ENCODE measurements at regions not wholly inside any gene's neighbourhood (a gene's known extent, or its start where the extent isn't known, plus 50 kb on each side); places are given as distances from the start of the nearest gene placed in this dataset.

DNA sequence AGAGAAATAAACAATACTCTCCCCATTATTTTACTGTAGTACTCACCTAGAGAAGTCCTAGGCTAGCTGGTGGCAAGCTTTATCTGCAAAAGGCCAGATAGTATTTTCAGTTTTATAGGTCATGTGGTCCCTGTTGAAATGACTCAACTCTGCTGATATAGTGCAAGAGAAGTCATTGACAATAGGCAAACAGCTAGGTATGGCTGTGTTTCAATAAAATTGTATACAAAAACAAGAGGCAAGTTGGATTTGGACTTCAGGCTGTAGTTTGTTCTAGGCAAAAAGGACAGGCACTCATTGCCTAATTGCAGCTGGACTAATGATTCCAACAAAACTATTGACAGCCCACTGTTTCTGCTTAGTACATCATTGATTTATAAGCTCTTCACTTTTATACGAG is 328.0 kb upstream of the PDZRN3 start:
- no peak for TF ChIP-seq EP300 (IDR thresholded peaks at IDR 0.05)
- TF ChIP-seq POLR2A (IDR thresholded peaks at IDR 0.05), result no peak
- TF ChIP-seq CTCF (IDR thresholded peaks at IDR 0.05), result no peak
- Histone ChIP-seq H3K4me3 (no peak overlapping the region), H3K4me1 (no peaks in the 10 kb centered on the region), H3K27me3 (no peaks in the 10 kb centered on the region), H3K9me3 (no peaks in the 10 kb centered on the region), H3K27ac (no peak overlapping the region), H3K36me3 (no peaks in the 10 kb centered on the region)
- WGBS, 2 donors, result 74 to 76% methylated on average over 1 of the region's 1 CpG
- no peak for DNase-seq (ENCODE audit: low spot score in 2 of 2)

DNA sequence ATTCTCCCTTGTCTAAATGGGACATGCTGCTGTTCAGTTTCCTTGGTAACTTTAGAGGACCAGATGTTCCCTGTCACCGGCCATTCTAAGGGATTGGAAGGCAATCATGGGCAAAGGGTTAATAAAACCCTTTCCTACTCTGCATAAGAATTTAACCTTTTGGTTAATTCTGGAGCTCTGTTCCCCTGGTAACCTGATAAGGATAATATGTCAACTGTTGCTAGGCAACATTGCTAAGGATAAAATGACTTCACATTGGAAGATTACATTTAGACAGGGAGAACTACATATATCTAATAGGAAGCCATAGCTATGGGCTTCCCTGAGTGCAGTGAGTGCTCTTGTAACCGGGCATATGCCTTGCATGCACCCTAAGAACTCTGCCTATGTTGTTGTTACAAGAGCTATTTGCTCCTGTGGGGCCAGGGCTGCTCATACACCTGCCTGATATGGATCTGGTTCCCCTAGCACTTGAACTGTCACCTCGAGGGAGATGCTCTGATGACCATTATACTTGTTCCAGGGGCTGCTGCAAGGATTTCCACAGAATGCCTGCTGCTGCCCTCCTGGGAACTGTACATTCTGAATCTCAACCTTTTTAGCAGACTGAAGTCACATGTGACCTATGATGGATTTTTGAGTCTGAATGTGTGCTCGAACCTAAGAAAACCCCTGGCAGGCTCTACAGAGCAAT is 326.3 kb upstream of the PDZRN3 start:
- DNase-seq (ENCODE audit: low spot score in 2 of 2), result no peak
- no peak overlapping the region for H3K27ac ChIP-seq
- no peaks in the 10 kb centered on the region for H3K9me3 ChIP-seq
- H3K36me3 ChIP-seq, result no peaks in the 10 kb centered on the region
- H3K27me3 ChIP-seq, result no peaks in the 10 kb centered on the region
- 71 to 74% methylated on average over 4 of the region's 4 CpGs for WGBS, 2 donors
- no peaks in the 10 kb centered on the region for H3K4me1 ChIP-seq
- TF ChIP-seq POLR2A (IDR thresholded peaks at IDR 0.05) (no peak), CTCF (IDR thresholded peaks at IDR 0.05) (no peak), EP300 (IDR thresholded peaks at IDR 0.05) (no peak)
- no peak overlapping the region for H3K4me3 ChIP-seq

- Histone ChIP-seq H3K4me3 (no peak overlapping the region), H3K36me3 (no peaks in the 10 kb centered on the region), H3K9me3 (no peaks in the 10 kb centered on the region), H3K27me3 (no peaks in the 10 kb centered on the region), H3K4me1 (no peaks in the 10 kb centered on the region), H3K27ac (no peak overlapping the region)
- DNase-seq (ENCODE audit: low spot score in 2 of 2), result no peak
- WGBS, 2 donors, result 95 to 97% methylated on average over 4 of the region's 4 CpGs
- TF ChIP-seq CTCF (IDR thresholded peaks at IDR 0.05), result no peak
- no peak for TF ChIP-seq POLR2A (IDR thresholded peaks at IDR 0.05)
- no peak for TF ChIP-seq EP300 (IDR thresholded peaks at IDR 0.05)
Measured at GRCh38 chr3:73945541-73945940, 320.8 kb upstream of the PDZRN3 start.

DNA sequence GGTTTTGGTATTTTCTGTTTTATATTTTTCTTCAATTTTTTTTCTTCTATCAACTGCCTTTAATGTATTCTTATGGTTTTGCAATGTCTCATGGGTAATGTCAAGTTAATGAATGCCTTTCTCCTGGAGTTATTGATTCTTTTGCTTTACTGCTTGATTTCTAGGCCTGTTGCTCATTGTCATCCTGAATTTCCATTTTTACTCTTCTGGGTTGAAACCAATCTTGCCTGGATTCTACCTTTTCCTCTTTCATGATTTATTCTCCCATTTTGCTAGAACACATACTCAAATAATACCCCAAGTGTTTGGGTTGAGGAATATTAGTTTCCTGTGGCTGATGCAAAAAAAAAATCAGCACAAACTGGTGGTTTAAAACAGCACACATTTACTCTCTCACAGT is 315.2 kb upstream of the PDZRN3 start:
- Histone ChIP-seq H3K4me1 (no peaks in the 10 kb centered on the region), H3K27ac (no peak overlapping the region), H3K9me3 (no peaks in the 10 kb centered on the region), H3K27me3 (no peaks in the 10 kb centered on the region), H3K36me3 (no peaks in the 10 kb centered on the region), H3K4me3 (no peak overlapping the region)
- no peak for DNase-seq (ENCODE audit: low spot score in 2 of 2)
- TF ChIP-seq POLR2A (IDR thresholded peaks at IDR 0.05) (no peak), CTCF (IDR thresholded peaks at IDR 0.05) (no peak), EP300 (IDR thresholded peaks at IDR 0.05) (no peak)

DNA sequence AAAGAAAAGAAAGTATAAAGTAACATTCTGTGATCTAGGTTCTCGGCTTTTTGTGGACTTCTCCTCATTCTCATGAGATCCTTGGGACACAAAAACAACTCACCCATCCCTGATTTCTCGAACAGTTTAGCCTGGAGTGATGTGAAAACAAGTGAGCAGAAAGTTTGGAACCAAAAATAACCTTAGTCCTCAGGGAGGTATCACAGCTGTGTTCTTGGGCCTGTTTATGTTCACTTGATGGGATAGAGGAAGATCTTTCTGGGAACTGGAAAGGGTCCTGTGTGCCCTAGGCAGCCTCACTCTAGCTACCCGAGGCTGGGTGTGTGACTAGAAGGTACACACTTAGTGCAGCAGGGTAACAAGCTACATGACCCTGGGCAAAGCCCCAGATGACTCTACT is 308.8 kb upstream of the PDZRN3 start:
- H3K4me3 ChIP-seq, result no peak overlapping the region
- no peaks in the 10 kb centered on the region for H3K36me3 ChIP-seq
- WGBS, 2 donors, result 46 to 59% methylated on average over 3 of the region's 3 CpGs
- TF ChIP-seq EP300 (IDR thresholded peaks at IDR 0.05) (no peak), CTCF (IDR thresholded peaks at IDR 0.05) (no peak), POLR2A (IDR thresholded peaks at IDR 0.05) (no peak)
- H3K27me3 ChIP-seq, result no peaks in the 10 kb centered on the region
- H3K4me1 ChIP-seq, result no peaks in the 10 kb centered on the region
- peak overlapping the region in 3 of 4 donors; percentile 11 to 48 (median 18) for H3K27ac ChIP-seq
- peak in 1 of 2 donors; percentile 16 for DNase-seq (ENCODE audit: low spot score in 2 of 2)
- H3K9me3 ChIP-seq, result no peaks in the 10 kb centered on the region

All from tibial nerve (tissue), 4 donors.